ENCODE measurements at regions not wholly inside any gene's neighbourhood (a gene's known extent, or its start where the extent isn't known, plus 50 kb on each side); places are given as distances from the start of the nearest gene placed in this dataset.

DNA sequence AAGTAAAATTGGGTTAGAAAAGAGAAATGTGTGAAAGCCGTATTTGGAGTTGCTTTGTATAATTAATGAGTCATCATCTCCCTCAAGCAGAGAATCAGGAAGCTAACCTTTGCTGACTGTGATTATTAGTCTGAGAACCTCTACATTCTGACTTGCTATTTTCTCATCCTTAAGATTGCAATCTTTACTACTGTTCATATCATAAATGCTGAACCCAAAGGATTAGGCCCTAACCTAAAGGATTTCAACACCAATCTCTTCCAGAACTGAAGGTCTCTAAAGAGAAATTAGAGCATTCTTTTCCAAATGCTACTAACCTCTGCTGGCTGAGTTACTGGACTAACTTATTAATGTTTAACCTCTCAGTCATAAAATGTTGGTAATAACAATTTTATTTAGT lies 538.1 kb upstream of the MEF2C start:
- Histone ChIP-seq H3K9ac (ENCODE audit: low read depth, low read length) (no peak overlapping the region), H3K79me1 (ENCODE audit: low read depth in 1 of 2, low read length in 2 of 2) (no peaks in the 10 kb centered on the region), H4K8ac (ENCODE audit: low read depth in 2 of 2, low read length in 2 of 2) (no peak overlapping the region), H3K27me3 (ENCODE audit: control insufficient read depth, insufficient read depth, low read length) (no peaks in the 10 kb centered on the region), H2AFZ (replicated peaks; ENCODE audit: low read length, poor library complexity) (no peak overlapping the region), H3K4ac (ENCODE audit: low read depth, low read length) (no peak overlapping the region), H2BK120ac (ENCODE audit: low read depth, low read length) (no peak overlapping the region), H3K14ac (replicated peaks; ENCODE audit: low read depth, low read length) (no peak overlapping the region), H3K27ac (ENCODE audit: insufficient read depth, low read length) (no peak overlapping the region), H3K4me3 (ENCODE audit: insufficient read depth, low read depth, low read length) (no peak overlapping the region), H3K4me1 (ENCODE audit: control insufficient read depth, insufficient read depth, low read length) (no peaks in the 10 kb centered on the region), H3K56ac (ENCODE audit: extremely low read depth, insufficient read depth, low read length) (no peak overlapping the region), H3K18ac (ENCODE audit: low read depth, low read length) (no peak overlapping the region), H2AK9ac (replicated peaks; ENCODE audit: low read depth, low read length, poor library complexity) (no peak overlapping the region), H2BK20ac (ENCODE audit: low read depth, low read length) (no peak overlapping the region), H3K23ac (ENCODE audit: low read depth, low read length) (no peak overlapping the region), H3K9me1 (ENCODE audit: insufficient read depth, low read length) (no peaks in the 10 kb centered on the region), H2BK15ac (ENCODE audit: low read depth, low read length) (no peak overlapping the region), H3K9me3 (ENCODE audit: control insufficient read depth, insufficient read depth, low read length) (no peaks in the 10 kb centered on the region), H4K91ac (ENCODE audit: insufficient read depth, low read depth, low read length) (no peak overlapping the region), H4K5ac (ENCODE audit: low read depth, low read length) (no peak overlapping the region), H3K36me3 (ENCODE audit: control insufficient read depth, insufficient read depth, low read length) (no peaks in the 10 kb centered on the region), H2BK5ac (ENCODE audit: low read depth, low read length, poor library complexity, severe bottlenecking) (no peak overlapping the region), H3K4me2 (ENCODE audit: low read depth, low read length) (no peak overlapping the region), H2AK5ac (ENCODE audit: low read depth, low read length) (no peak overlapping the region), H4K20me1 (ENCODE audit: insufficient read depth, low read length) (no peaks in the 10 kb centered on the region)
- WGBS, 2 experiments (ENCODE audit: extremely low coverage in 2 of 2, insufficient read length in 1 of 2): no CpG with 5 or more reads among the region's 1 CpG
- dilution Hi-C loops (cut with HindIII; ENCODE audit: low sequenced_read_pairs, unreplicated experiment) (no loop called here), intact Hi-C loops (cut with micrococcal nuclease) (no loop called here), in situ Hi-C loops (cut with MboI; ENCODE audit: low sequenced_read_pairs) (no loop called here)
- no peak for DNase-seq
- TF ChIP-seq BHLHE40 (IDR thresholded peaks at IDR 0.05; ENCODE audit: low read depth, low read length): no peak
- no peak for TF ChIP-seq CEBPB (IDR thresholded peaks at IDR 0.05; ENCODE audit: low read depth, low read length)
- TF ChIP-seq, protein P1, sequence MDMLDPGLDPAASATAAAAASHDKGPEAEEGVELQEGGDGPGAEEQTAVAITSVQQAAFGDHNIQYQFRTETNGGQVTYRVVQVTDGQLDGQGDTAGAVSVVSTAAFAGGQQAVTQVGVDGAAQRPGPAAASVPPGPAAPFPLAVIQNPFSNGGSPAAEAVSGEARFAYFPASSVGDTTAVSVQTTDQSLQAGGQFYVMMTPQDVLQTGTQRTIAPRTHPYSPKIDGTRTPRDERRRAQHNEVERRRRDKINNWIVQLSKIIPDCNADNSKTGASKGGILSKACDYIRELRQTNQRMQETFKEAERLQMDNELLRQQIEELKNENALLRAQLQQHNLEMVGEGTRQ (IDR thresholded peaks at IDR 0.05; ENCODE audit: low read depth, low read length): no peak
- TF ChIP-seq MXI1 (IDR thresholded peaks at IDR 0.05; ENCODE audit: borderline replicate concordance, low read depth, low read length): no peak
- no peak for TF ChIP-seq CHD1 (IDR thresholded peaks at IDR 0.05; ENCODE audit: low read depth, low read length)
- no peak for TF ChIP-seq MAFK (IDR thresholded peaks at IDR 0.05; ENCODE audit: low read depth, low read length)
- no peak for TF ChIP-seq SMC3 (IDR thresholded peaks at IDR 0.05; ENCODE audit: low read depth, low read length)
- no peak for TF ChIP-seq RCOR1 (IDR thresholded peaks at IDR 0.05; ENCODE audit: insufficient replicate concordance, low read length)
- TF ChIP-seq POLR2A (IDR thresholded peaks at IDR 0.05; ENCODE audit: low read depth, low read length): no peak
- no peak for TF ChIP-seq RAD21 (IDR thresholded peaks at IDR 0.05; ENCODE audit: low read length)
- no peak for TF ChIP-seq CTCF (conservative IDR thresholded peaks at IDR 0.05; ENCODE audit: low read depth, low read length)
- TF ChIP-seq ELK1 (IDR thresholded peaks at IDR 0.05; ENCODE audit: borderline replicate concordance, low read depth, low read length): no peak
- no peak for TF ChIP-seq MAZ (IDR thresholded peaks at IDR 0.05; ENCODE audit: borderline replicate concordance, low read depth, low read length)
- no peak for TF ChIP-seq FOS (IDR thresholded peaks at IDR 0.05; ENCODE audit: low read depth, low read length)
- TF ChIP-seq NFE2L2 (IDR thresholded peaks at IDR 0.05; ENCODE audit: low read depth, low read length): no peak
- no peak for TF ChIP-seq RFX5 (IDR thresholded peaks at IDR 0.05; ENCODE audit: low read depth, low read length)
- ChIA-PET CTCF (interaction anchor here (0.6 kb wide), 1 partner anchor 25 kb away, joined by 3 read pairs; no protein-coding TSS in a partner anchor), POLR2A (ENCODE audit: unreplicated experiment) (no interaction called here)
- ATAC-seq (ENCODE audit: low read depth): no peak
- no TSS peak for BruUV-seq (replicated peaks)
